ELF-1 (cell line): ENCODE measurements at regions not wholly inside any gene's neighbourhood (a gene's known extent, or its start where the extent isn't known, plus 50 kb on each side); places are given as distances from the start of the nearest gene placed in this dataset.
A peak's percentile ranks its signal among the peaks of the same experiment; 100 is the strongest.
"Not testable (repeated sequence)": the region's sequence is repeated elsewhere in the genome, so short reads cannot be mapped to it uniquely, and the experiment has no call there.

Source experiments
- DNase-seq: peaks from one replicate; pipeline ENCODE4 v3.0.0-alpha.2; 2016; ENCODE audit warnings: low read depth, low spot score

- DNase-seq = no peak
Measured at GRCh38 chr22:22058633-22059290, 76.2 kb upstream of the TOP3B start.

DNA sequence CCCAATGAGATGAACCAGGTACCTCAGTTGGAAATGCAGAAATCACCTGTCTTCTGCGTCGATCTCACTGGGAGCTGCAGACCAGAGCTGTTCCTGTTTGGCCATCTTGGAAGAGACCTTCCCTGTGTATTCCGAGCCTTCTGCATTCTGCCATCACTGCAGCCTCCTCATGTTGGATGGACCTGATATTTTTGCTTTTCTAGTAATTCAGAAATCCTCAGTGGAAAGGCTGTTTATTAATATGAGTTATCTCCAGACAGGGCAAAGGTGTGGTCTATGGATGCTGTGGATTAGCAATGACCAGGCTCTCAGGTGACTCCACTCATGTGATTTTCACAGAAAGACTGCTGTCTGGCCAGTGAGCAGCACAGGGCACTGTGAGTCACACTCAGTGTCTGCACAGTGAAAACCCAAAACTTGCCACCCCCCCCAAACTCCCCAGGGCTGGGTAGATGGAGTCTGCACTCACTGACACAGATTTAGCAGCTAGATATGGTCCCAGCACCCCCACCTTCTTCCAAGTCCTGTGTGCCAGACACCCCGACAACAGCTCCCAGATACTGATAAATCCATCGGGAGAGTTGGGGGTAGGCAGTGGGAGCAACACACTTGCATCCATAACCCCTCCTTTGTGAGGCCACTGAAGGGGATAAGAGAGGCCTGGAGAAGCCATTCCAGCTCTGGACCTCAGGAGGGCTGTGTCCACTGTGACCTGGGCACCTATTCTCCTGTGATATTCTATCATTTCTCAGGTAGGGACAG is 75.2 kb upstream of the TOP3B start:
- no peak for DNase-seq

GRCh38 chr22:22056809-22057594 is 74.4 kb upstream of the TOP3B start:
- peak; percentile 82 for DNase-seq

- DNase-seq = not testable (repeated sequence)
Measured at GRCh38 chr22:22052548-22053139, 70.1 kb upstream of the TOP3B start.

DNA sequence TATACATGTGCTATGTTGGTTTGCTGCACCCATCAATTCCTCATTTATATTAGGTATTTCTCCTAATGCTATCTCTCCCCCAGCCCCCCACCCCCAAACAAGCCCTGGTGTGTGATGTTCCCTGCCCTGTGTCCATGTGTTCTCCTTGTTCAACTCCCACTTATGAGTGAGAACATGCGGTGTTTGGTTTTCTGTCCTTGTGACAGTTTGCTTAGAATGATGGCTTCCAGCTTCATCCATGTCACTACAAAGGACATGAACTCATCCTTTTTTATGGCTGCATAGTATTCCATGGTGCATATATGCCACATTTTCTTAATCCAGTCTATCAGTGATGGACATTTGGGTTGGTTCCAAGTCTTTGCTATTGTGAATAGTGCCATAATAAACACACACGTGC is 68.4 kb upstream of the TOP3B start:
- not testable (repeated sequence) for DNase-seq

- DNase-seq = no peak
Measured at GRCh38 chr22:22050141-22050775, 67.7 kb upstream of the TOP3B start.

DNA sequence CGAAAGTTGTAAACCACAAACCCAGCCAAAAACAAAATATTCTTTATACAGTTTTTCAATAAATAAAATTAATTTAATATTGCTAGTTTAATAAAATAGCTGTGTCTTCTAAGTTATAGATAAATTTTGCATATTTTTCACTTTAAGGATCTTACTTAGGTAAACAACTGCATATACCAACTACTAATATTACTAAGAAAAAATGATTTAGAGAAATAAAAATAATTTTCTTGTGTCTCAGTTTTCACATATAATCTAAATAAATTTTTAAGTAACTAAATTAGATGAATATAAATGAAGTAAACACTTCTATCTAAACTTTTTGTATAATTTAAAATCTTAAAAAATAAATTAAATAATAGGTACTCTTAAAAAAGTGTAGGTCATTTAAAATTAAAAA is 67.1 kb upstream of the TOP3B start:
- DNase-seq = no peak

DNA sequence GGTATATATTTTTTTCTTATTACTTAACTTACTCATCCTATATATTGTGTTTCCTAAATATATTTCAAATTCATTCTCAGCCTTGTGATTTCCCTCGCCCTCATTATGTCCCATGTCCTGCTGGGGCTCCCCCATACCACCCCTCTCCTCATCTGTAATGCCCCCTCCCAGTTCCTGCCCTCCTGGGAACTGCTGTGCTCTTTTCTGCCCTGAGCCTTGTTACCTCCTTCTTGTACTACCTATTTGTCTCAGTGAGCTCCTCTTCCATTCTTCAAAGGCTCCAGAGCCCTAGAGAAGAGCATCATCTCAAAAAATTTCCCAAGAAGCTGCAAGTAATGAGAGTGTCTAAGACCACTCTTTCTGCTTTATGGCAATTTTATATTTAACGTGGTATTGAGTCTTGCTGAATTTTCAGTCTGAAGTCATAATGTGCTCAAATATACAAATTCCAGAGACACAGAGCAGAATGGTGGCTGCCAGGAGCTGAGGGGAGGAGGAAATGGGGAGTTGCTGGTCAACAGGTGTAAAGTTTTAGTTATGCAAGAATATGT is 66.5 kb upstream of the TOP3B start:
- no peak for DNase-seq

DNA sequence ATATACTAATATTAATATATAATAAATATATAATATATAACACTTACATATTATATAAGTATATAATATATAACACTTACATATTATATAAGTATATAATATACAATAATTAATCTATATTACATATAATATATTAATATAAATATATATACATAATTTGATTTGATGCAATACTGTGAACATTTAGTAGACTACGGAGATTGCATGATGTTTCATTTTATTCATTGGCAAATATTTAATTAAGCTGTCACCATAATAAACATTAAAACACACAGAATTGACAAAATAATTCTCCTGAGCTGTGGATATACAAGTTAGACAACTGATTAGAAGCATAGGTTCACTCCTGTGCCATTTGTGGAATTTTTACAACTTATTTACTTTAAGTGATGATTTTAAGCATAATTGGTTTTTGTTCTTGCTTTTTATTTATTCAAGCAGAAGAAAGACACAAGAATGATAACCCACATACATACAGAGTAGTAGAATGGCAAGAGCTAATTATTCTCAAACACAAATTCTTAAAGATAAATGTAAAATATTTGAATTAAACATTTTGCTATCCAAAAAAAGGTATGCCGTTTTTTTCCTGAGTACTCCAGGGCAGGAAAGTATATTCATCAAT is 65.8 kb upstream of the TOP3B start:
- DNase-seq = no peak

GRCh38 chr22:22047776-22048175 is 65.2 kb upstream of the TOP3B start:
- no peak for DNase-seq

DNA sequence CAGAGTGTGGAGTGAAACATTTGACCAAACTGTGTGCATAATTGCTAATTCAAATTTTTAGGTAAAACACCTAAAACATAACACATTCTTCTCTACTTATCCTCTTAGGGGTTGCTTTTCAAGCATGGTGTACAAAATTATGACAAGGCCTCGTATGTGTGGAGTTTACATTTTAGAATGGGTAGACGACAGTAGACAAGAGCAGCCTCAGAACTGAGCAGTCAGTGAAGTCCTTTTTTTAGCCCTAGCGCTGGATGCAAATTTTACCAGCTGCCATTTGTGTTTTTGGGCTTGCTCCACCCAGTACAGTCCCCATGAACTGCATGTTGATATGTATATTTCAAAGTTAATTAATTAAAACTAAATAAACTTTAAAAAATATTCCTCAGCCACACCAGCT is 64.7 kb upstream of the TOP3B start:
- DNase-seq = no peak

DNA sequence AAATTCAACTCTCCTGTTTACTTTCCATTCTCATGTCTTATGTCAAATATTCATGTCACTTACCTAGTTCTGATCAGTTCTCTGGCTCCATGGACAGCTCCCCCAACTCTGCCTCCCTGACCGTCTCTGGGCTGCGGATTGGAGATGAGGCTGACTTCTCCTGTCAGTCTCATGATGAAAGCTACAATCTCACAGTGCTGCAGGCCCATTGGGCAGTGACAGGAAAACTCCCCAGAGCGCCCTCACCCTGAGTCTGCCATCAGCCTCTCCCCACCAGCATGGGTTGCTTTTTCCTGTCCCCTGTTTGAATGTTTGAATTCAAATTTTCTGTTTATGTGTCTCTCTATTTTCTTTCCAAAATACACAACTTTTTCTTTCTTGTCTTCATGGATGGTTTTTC is 63.8 kb upstream of the TOP3B start:
- DNase-seq = no peak

GRCh38 chr22:22045571-22046335 is 63.2 kb upstream of the TOP3B start:
- no peak for DNase-seq

DNA sequence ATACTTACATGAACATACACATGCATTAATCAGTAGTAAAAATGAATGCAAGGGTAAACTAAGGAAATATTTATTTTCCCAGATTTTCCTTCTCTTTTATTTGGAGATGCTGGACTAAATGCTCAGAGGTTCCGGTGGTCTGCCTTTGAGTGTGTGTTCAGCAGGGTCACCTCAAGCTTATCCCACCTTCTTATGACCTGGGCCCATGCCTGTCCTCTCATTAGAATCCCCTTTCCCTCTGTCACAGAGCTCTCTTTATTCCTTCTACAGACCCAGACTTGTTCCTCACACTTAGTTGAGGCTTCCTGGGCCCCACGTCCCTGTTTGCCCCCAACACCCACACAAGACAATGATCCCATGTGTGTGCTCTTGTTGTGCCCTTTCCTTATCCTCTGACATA is 61.6 kb upstream of the TOP3B start:
- DNase-seq = no peak

GRCh38 chr22:22043296-22044078 is 60.9 kb upstream of the TOP3B start:
- no peak for DNase-seq

DNA sequence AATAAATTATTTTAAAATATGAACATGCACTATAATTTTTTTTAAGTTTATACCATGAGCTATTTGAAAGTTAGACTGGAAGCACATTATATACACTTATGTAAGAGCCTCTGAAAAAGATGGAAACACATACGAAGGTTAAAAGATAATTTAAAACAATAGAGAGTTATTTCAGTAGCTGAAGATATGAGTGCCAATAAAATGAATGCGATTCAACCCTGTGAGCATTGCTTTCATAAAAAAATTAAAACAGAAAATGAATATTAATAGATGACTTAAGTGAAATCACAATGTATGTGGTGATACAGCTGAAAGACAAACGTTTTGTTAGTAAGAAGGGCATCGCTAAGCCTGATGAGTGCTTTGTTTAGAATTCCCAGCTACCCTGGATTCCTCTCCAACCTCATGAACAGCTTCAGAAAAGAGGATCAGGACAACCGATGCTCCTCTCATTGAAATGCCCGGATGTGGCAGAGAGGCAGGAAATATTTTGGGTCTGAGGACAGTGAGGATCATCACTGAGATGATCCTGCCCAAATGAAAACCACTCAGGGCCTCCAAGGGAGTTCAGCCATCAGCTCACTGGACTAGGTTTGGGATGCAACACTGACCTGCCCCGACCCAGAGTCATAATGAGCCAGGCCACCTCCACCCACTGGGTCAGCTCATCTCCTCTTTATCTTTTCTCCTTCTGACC is 60.2 kb upstream of the TOP3B start:
- no peak for DNase-seq

- DNase-seq = no peak
Measured at GRCh38 chr22:22042009-22042408, 59.4 kb upstream of the TOP3B start.

- DNase-seq = no peak
Measured at GRCh38 chr22:22040908-22041307, 58.3 kb upstream of the TOP3B start.

- no peak for DNase-seq
Measured at GRCh38 chr22:22040472-22040871, 57.9 kb upstream of the TOP3B start.
